DOHH2 (cell line): ENCODE measurements at regions not wholly inside any gene's neighbourhood (a gene's known extent, or its start where the extent isn't known, plus 50 kb on each side); places are given as distances from the start of the nearest gene placed in this dataset.

Experiments
- CTCF ChIP-seq: fragments of 200-600 bp; sonication (generic); IDR thresholded peaks from one replicate; pipeline ENCODE4 v1.5.1; 2014; ENCODE audit warnings: antibody characterized with exemption, mild to moderate bottlenecking, low read depth, low read length; ENCODE audit not compliant: poor library complexity, severe bottlenecking
- EZH2phosphoT487 ChIP-seq: fragments of 200-600 bp; sonication (generic); IDR thresholded peaks from 2 replicates; pipeline ENCODE4 v1.6.1; 2017; ENCODE audit warnings: borderline replicate concordance, mild to moderate bottlenecking, antibody characterized with exemption, low read length, moderate library complexity, mixed read lengths

DNA sequence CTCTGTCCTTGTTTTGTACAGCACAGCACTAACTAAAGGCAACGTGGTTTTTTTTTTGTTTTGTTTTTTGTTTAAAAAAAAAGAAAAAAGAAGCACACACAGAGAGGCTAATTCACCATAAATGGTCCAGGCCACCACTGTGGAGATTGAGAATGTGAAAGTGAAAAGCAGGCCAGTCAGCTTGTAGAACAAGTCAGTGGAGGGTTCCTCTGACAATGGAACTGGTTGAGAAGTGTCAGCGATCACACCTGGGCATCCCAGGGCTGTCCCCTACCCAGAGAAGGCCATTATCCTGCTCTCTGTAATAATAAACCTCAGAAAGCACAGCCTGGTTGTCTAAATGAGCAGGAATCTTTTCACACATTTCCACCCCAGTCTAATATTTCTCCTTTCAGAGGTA lies 119.6 kb upstream of the ZNF438 start:
- TF ChIP-seq CTCF (no peak), EZH2phosphoT487 (no peak)
